Renal cortical epithelial cell (primary cell): ENCODE measurements at regions not wholly inside any gene's neighbourhood (a gene's known extent, or its start where the extent isn't known, plus 50 kb on each side); places are given as distances from the start of the nearest gene placed in this dataset.

Source experiments
- DNase-seq: peaks from one replicate; pipeline ENCODE4 v3.0.0-alpha.2; 2011; ENCODE audit warnings: low read depth

DNA sequence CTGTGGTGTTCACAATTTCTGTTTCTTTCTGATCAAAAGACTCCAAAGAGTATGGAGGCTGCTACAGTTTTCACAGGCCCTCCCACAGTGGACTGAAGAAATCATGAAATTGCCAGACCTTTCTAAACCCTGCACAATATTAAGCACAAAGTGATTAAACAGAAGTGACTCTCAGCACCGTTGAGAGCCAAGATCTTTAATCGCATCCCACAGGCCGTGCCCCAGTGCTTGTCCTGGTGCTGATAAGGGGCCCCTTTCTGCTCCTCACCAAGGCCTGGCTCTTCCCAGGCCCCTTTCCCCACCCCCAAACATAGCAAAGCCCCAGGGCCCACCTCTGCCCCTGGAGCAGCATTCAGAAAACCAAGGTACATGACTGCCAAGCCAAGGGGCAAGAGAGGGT is 57.4 kb upstream of the BMAL1 start:
- DNase-seq, result no peak

GRCh38 chr11:13221722-13222121 is 55.9 kb upstream of the BMAL1 start:
- no peak for DNase-seq

DNA sequence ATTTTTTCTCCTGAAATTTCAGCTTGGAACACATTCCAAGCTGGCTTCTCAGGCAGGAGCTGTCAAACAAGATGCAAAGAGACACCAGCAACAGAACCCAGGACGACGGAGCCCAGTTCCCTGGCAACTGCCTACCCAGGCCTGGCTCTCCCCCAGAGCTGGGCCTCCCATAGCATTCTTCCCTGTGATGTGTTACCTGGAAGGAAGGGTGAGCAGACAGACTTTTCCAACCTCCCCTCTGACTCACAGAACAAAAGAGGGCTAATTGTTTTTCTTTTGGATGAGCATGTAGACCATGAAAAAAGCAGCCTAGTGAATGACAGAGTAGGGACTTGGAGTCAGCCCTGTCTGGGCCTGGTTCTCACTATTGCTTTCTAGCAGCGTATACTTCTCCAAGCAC is 55.3 kb upstream of the BMAL1 start:
- peak; percentile 83 for DNase-seq

DNA sequence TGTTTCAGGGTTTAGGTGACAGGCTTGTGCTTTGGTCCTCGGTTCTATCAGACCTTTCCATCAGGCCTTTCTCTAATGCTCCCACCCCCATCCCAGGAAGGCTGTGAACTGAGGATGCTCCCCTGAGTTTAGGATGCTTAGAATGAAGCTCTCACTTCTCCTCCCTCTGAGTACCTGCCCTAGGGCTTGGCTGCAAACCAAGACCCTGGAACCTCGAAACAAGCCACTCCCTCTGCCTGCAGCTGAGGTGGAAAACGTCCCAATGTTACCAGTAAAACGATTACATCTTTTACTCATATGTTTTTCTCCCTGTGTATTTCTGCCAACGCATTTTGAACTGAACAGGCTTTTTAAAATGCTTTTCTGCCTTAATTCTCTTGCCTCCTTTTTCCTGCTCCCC is 54.5 kb upstream of the BMAL1 start:
- no peak for DNase-seq

DNA sequence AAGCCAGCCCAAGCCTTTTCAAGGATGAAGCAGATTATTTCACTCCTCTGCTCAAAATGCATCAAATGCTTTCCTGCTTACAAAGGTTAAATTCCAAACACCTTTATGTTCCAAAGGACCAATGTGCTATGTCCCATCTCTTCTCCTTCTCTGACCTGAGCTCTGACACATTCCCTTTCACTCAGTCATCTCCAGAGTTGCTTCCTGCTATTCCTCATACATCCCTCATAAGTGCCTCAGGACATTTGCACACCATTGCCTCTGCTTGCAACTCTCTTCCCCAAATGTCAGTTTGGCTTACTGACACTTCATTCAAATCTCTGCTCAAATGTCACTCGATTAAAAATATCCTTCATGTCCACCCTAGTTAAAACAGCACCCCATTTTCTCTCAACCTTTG is 53.3 kb upstream of the BMAL1 start:
- DNase-seq, result no peak

DNA sequence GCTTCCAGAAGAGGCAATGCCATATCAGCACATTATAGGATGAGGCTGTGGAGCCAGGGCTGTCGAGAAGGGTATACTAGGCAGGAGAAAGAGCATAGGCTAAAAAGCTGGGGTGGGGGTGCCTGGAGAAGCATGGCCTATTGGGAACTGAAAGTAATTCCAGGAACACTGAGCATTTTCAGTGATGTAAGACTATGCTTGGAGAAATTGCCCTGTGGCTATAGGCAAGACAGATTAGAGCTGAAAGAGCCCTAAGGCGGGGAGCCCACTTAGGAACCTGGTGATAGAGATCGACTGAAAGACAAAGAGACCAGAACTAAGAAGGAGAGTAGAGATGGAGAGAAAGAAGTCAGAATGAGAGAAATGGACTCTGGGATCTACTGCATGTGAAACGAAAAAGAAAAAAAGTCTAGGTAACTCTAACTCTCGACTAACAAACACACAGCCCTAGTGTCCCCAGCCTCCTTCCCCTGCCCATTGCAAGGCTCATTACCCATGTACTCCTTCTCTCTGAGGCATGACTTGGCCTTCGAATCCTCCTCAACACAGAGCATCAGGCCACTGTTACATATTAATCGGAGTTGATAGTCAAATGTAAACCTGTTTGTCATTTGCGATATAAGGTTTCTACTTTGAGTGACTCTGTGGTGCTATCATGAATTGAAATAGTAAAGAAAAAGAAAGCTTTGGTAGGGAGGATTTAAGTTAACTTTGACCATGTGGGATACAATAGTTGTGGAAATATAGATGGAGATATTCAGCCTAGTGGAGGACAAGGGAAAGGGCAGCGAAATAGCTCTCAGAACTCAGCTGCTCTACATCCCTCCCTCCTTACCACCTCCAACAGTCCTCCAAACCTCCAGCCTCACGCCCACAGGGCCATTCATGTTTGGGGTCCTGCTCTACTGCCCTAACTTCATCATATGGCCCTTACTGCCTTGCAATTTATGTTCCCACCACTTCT is 52.3 kb upstream of the BMAL1 start:
- peak; percentile 67 for DNase-seq

DNA sequence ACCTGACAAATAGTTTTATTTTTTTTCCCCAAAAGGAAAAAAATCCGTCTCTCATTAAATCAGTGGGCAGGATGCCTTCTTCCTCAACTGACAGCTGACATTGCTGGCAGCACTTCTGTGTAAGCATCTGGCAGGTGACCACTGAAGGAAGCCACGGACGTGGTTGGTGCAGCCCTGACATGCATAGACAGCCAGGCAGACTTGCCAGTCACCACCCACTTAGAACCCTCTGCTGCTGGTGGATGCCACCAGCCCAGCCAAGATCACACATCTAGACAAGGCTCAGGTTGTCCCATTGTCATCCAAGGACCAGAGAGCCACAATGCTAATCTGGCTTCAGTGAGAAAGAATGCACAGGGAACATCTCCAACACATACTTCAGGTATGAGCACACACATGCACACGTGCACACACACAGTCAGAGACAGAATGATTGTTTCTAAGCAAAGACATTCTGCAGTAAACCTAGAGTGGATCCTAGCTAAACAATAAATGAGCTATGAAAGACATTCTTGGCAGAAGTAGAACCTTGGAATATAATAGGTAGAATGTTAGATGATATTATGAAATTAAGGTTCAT is 49.8 kb upstream of the BMAL1 start:
- DNase-seq, result no peak
